CD4-positive, alpha-beta memory T cell (primary cell): ENCODE measurements at regions not wholly inside any gene's neighbourhood (a gene's known extent, or its start where the extent isn't known, plus 50 kb on each side); places are given as distances from the start of the nearest gene placed in this dataset.

Experiments used
- CTCF ChIA-PET: fragments of 350-600 bp; sonication (Branson Sonifier 250); formaldehyde crosslinking; loops from one replicate; lab custom pipeline; 2021; ENCODE audit warnings: inconsistent platforms; ENCODE audit not compliant: partially characterized antibody; lab: Charles Lee
- POLR2A ChIA-PET: fragments of 350-600 bp; sonication (Branson Sonifier 250); formaldehyde crosslinking; loops from one replicate; lab custom pipeline; 2021; ENCODE audit not compliant: partially characterized antibody; lab: Charles Lee
- DNase-seq, 5 donors: peaks; one replicate each; pipeline versions ENCODE4 v3.0.0 to v3.0.0-alpha.2; 2020 to 2022; ENCODE audit warnings: mixed read lengths in 1 of 5
- H3K27ac ChIP-seq: one replicate; pipeline ENCODE4 v1.7.0; 2013; ENCODE audit warnings: low read depth, low read length
- H3K27me3 ChIP-seq: 2 replicates; pipeline ENCODE4 v1.7.0; 2013; ENCODE audit warnings: mild to moderate bottlenecking, low read length, moderate library complexity; ENCODE audit not compliant: insufficient read depth
- H3K36me3 ChIP-seq: 2 replicates; pipeline ENCODE4 v1.7.0; 2013; ENCODE audit warnings: mild to moderate bottlenecking, low read length, moderate library complexity; ENCODE audit not compliant: insufficient read depth
- H3K4me1 ChIP-seq: 2 replicates; pipeline ENCODE4 v1.7.0; 2013; ENCODE audit warnings: mild to moderate bottlenecking, low read length, moderate library complexity; ENCODE audit not compliant: insufficient read depth
- H3K4me3 ChIP-seq, 2 donors: one replicate each; pipeline ENCODE4 v1.7.0; 2013; ENCODE audit warnings: low read length in 2 of 2, mild to moderate bottlenecking in 1 of 2
- H3K9me3 ChIP-seq, 2 donors: one replicate each; pipeline ENCODE4 v1.7.0; 2013; ENCODE audit warnings: low read length in 2 of 2, control low read depth in 1 of 2; ENCODE audit not compliant: control insufficient read depth in 1 of 2
- H3K27ac Mint-ChIP-seq, 7 donors: one replicate each; pipeline ENCODE4 v1.8.0; 2020 to 2021; ENCODE audit warnings: mixed read lengths in 7 of 7, mild to moderate bottlenecking in 6 of 7, inconsistent platforms in 3 of 7, moderate library complexity in 3 of 7
- H3K27me3 Mint-ChIP-seq, 2 donors: one replicate each; pipeline ENCODE4 v1.8.0; 2020 to 2021; ENCODE audit warnings: mixed read lengths in 2 of 2
- H3K36me3 Mint-ChIP-seq, 2 donors: one replicate each; pipeline ENCODE4 v1.8.0; 2020 to 2021; ENCODE audit warnings: mixed read lengths in 2 of 2, inconsistent platforms in 1 of 2, mild to moderate bottlenecking in 1 of 2
- H3K4me1 Mint-ChIP-seq, 4 donors: one replicate each; pipeline ENCODE4 v1.8.0; 2020 to 2021; ENCODE audit warnings: mixed read lengths in 4 of 4, mild to moderate bottlenecking in 1 of 4
- H3K4me3 Mint-ChIP-seq, 8 donors: one replicate each; pipeline ENCODE4 v1.8.0; 2020 to 2021; ENCODE audit warnings: mixed read lengths in 8 of 8, mild to moderate bottlenecking in 7 of 8, moderate library complexity in 6 of 8, inconsistent platforms in 3 of 8
- H3K9me3 Mint-ChIP-seq, 8 donors: one replicate each; pipeline ENCODE4 v1.8.0; 2020 to 2021; ENCODE audit warnings: mixed read lengths in 8 of 8, mild to moderate bottlenecking in 5 of 8, inconsistent platforms in 3 of 8, moderate library complexity in 1 of 8
- intact Hi-C: fragments of 100-400 bp; cut with micrococcal nuclease; formaldehyde crosslinking; loops from one replicate; pipeline ENCODE4 v1.15.1; 2023

DNA sequence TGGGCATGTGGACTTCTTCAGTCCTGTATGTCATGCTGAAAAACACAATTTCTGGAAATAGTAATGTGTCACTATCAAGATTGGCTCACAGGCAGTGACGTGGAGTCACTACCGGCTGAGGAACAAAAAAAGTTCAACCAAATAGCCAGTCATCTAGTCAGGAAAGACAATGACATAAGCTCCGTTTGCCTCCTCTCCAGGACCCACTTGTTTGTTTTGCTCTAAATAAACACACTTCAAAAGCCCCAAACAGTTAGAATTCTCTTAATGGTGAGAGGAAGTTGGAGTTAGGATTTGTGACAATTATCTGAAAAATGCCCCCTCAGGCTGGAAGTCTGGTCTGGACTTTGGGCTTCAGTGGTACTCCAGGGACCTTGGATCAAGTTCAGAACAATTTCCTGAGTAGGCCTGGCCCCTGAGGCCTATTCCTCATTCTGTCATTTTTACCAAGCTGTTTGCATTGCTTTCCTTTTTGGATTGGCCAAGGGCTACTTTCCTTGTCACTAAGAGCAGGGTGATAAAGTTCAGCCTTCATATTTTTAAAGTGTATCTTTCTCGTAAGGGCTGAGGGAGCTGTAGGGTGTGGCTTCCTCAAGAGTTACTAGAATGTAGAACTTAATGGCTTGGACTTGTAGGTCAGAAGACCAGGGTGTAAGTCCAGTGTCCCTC is 98.9 kb downstream of the EOMES start:
- peak overlapping the region in 2 of 7 donors; percentile 8 to 42 for H3K27ac Mint-ChIP-seq

GRCh38 chr3:27617552-27617951 is 104.6 kb downstream of the EOMES start:
- ChIA-PET POLR2A (interaction anchor here (1.4 kb wide), 1 partner anchor 9 kb away, joined by 3 read pairs; no protein-coding TSS in a partner anchor), CTCF (no interaction called here)
- Mint-ChIP-seq H3K36me3 (no peaks in the 10 kb centered on the region), H3K4me1 (peaks cover 0 to 3% (median 0%) of the 10 kb centered on the region in 4 donors), H3K27ac (peak overlapping the region in 1 of 7 donors; percentile 11), H3K9me3 (peaks cover 2 to 23% (median 12%) of the 10 kb centered on the region in 8 donors), H3K4me3 (no peak overlapping the region), H3K27me3 (no peaks in the 10 kb centered on the region)
- no peak overlapping the region for H3K27ac ChIP-seq
- intact Hi-C loops, result no loop called here
- peaks cover 0 to 5% of the 10 kb centered on the region in 2 donors for H3K9me3 ChIP-seq
- no peaks in the 10 kb centered on the region for H3K4me1 ChIP-seq
- no peak for DNase-seq
- H3K36me3 ChIP-seq, result no peaks in the 10 kb centered on the region
- H3K27me3 ChIP-seq, result no peaks in the 10 kb centered on the region
- H3K4me3 ChIP-seq, result no peak overlapping the region

More for the DNA sequence above, 98.9 kb downstream of the EOMES start:
- H3K27me3 ChIP-seq, result no peaks in the 10 kb centered on the region
- peaks cover 0 to 1% (median 0%) of the 10 kb centered on the region in 8 donors for H3K9me3 Mint-ChIP-seq
- H3K4me3 Mint-ChIP-seq, result peak overlapping the region in 1 of 8 donors; percentile 17
- ChIA-PET CTCF (interaction anchor here (0.8 kb wide), 1 partner anchor 10 kb away, joined by 3 read pairs; no protein-coding TSS in a partner anchor), POLR2A (interaction anchor here (1.1 kb wide), 1 partner anchor 9 kb away, joined by 4 read pairs; no protein-coding TSS in a partner anchor)
- peaks cover 28 to 43% (median 34%) of the 10 kb centered on the region in 4 donors for H3K4me1 Mint-ChIP-seq
- no peaks in the 10 kb centered on the region for H3K9me3 ChIP-seq
- no peaks in the 10 kb centered on the region for H3K27me3 Mint-ChIP-seq
- no peak overlapping the region for H3K4me3 ChIP-seq
- DNase-seq, result no peak
- intact Hi-C loops, result no loop called here
- no peak overlapping the region for H3K27ac ChIP-seq
- no peaks in the 10 kb centered on the region for H3K36me3 ChIP-seq
- peaks cover 24% of the 10 kb centered on the region for H3K4me1 ChIP-seq
- no peaks in the 10 kb centered on the region for H3K36me3 Mint-ChIP-seq

DNA sequence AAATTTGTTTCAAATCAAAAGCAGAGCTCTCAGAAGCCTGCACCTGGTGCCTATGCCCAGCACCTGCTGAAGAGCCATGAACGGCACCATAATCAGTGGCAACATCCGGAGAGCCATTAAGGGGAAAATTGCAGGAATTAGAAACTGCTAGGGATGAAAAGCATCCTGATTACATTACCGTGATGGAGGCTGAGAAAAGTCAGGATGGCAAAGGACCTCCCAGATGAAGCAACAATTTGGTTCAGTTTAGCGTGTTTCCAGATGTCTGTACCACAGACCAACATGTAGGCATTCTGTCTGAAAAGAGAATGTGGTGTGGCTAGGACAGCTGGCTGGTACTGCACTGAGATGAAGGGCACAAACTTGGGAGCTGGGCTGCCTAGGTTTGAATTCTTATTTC is 106.1 kb downstream of the EOMES start:
- no peaks in the 10 kb centered on the region for H3K36me3 ChIP-seq
- H3K27me3 ChIP-seq, result no peaks in the 10 kb centered on the region
- no peaks in the 10 kb centered on the region for H3K4me1 ChIP-seq
- intact Hi-C loops, result no loop called here
- H3K4me3 ChIP-seq, result no peak overlapping the region
- Mint-ChIP-seq H3K27me3 (peaks cover 0 to 1% of the 10 kb centered on the region in 2 donors), H3K36me3 (no peaks in the 10 kb centered on the region), H3K9me3 (peaks cover 2 to 23% (median 12%) of the 10 kb centered on the region in 8 donors), H3K4me3 (no peak overlapping the region), H3K27ac (peak overlapping the region in 1 of 7 donors; percentile 47), H3K4me1 (peaks cover 0 to 3% (median 0%) of the 10 kb centered on the region in 4 donors)
- DNase-seq, result no peak
- ChIA-PET CTCF (no interaction called here), POLR2A (no interaction called here)
- H3K9me3 ChIP-seq, result peaks cover 0 to 5% of the 10 kb centered on the region in 2 donors
- no peak overlapping the region for H3K27ac ChIP-seq

DNA sequence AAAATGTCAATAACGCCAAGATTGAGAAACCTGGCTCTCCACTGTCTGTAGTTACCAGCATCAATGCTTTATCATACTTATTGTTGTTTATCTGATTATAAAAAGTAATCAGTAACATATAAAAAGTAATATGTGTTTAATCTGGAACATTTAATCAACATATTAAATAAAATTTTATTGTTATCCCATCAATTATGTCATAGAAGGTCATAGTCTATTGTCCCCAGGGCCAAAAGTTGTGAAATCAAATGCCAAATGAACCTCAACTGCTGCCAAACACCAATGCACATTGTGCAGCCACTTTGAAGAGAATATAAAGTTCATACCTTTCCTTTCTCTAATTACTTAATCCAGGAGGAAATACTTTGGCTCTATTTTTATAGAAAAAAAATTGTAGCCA is 106.6 kb downstream of the EOMES start:
- peaks cover 0 to 3% (median 0%) of the 10 kb centered on the region in 4 donors for H3K4me1 Mint-ChIP-seq
- H3K4me1 ChIP-seq, result no peaks in the 10 kb centered on the region
- no peaks in the 10 kb centered on the region for H3K27me3 ChIP-seq
- H3K9me3 ChIP-seq, result peaks cover 0 to 5% of the 10 kb centered on the region in 2 donors
- no peaks in the 10 kb centered on the region for H3K36me3 Mint-ChIP-seq
- no peak overlapping the region for H3K27ac Mint-ChIP-seq
- CTCF ChIA-PET, result no interaction called here
- peaks cover 2 to 23% (median 12%) of the 10 kb centered on the region in 8 donors for H3K9me3 Mint-ChIP-seq
- H3K4me3 Mint-ChIP-seq, result no peak overlapping the region
- no peak overlapping the region for H3K27ac ChIP-seq
- H3K36me3 ChIP-seq, result no peaks in the 10 kb centered on the region
- peaks cover 0 to 1% of the 10 kb centered on the region in 2 donors for H3K27me3 Mint-ChIP-seq
- POLR2A ChIA-PET, result no interaction called here
- DNase-seq, result no peak
- H3K4me3 ChIP-seq, result no peak overlapping the region
- intact Hi-C loops, result no loop called here

GRCh38 chr3:27614592-27614991 is 107.5 kb downstream of the EOMES start:
- H3K27ac ChIP-seq, result no peak overlapping the region
- no peaks in the 10 kb centered on the region for H3K27me3 ChIP-seq
- intact Hi-C loops, result no loop called here
- H3K4me3 ChIP-seq, result no peak overlapping the region
- H3K4me1 ChIP-seq, result no peaks in the 10 kb centered on the region
- CTCF ChIA-PET, result no interaction called here
- peaks cover 0 to 5% of the 10 kb centered on the region in 2 donors for H3K9me3 ChIP-seq
- H3K4me3 Mint-ChIP-seq, result no peak overlapping the region
- H3K27me3 Mint-ChIP-seq, result peaks cover 0 to 1% of the 10 kb centered on the region in 2 donors
- no peaks in the 10 kb centered on the region for H3K36me3 Mint-ChIP-seq
- POLR2A ChIA-PET, result no interaction called here
- H3K4me1 Mint-ChIP-seq, result no peaks in the 10 kb centered on the region
- H3K9me3 Mint-ChIP-seq, result peaks cover 3 to 23% (median 12%) of the 10 kb centered on the region in 8 donors
- no peaks in the 10 kb centered on the region for H3K36me3 ChIP-seq
- no peak overlapping the region for H3K27ac Mint-ChIP-seq
- DNase-seq, result no peak

- peaks cover 0 to 1% of the 10 kb centered on the region in 2 donors for H3K27me3 Mint-ChIP-seq
- H3K27ac ChIP-seq, result no peak overlapping the region
- no peaks in the 10 kb centered on the region for H3K36me3 ChIP-seq
- peaks cover 3 to 23% (median 12%) of the 10 kb centered on the region in 8 donors for H3K9me3 Mint-ChIP-seq
- peaks cover 0 to 5% of the 10 kb centered on the region in 2 donors for H3K9me3 ChIP-seq
- no peak overlapping the region for H3K4me3 ChIP-seq
- H3K4me1 ChIP-seq, result no peaks in the 10 kb centered on the region
- H3K4me1 Mint-ChIP-seq, result no peaks in the 10 kb centered on the region
- ChIA-PET CTCF (no interaction called here), POLR2A (no interaction called here)
- no peaks in the 10 kb centered on the region for H3K36me3 Mint-ChIP-seq
- H3K27ac Mint-ChIP-seq, result no peak overlapping the region
- no peak for DNase-seq
- H3K27me3 ChIP-seq, result no peaks in the 10 kb centered on the region
- peak overlapping the region in 1 of 8 donors; percentile 37 for H3K4me3 Mint-ChIP-seq
- intact Hi-C loops, result no loop called here
Observed at GRCh38 chr3:27613846-27614500, 108.2 kb downstream of the EOMES start.

- Mint-ChIP-seq H3K27ac (no peak overlapping the region), H3K4me1 (no peaks in the 10 kb centered on the region), H3K9me3 (peaks cover 3 to 23% (median 12%) of the 10 kb centered on the region in 8 donors), H3K4me3 (no peak overlapping the region), H3K27me3 (peaks cover 0 to 1% of the 10 kb centered on the region in 2 donors), H3K36me3 (no peaks in the 10 kb centered on the region)
- Histone ChIP-seq H3K4me3 (no peak overlapping the region), H3K36me3 (no peaks in the 10 kb centered on the region), H3K27ac (no peak overlapping the region), H3K4me1 (no peaks in the 10 kb centered on the region), H3K9me3 (peaks cover 0 to 5% of the 10 kb centered on the region in 2 donors), H3K27me3 (no peaks in the 10 kb centered on the region)
- POLR2A ChIA-PET, result no interaction called here
- CTCF ChIA-PET, result no interaction called here
- intact Hi-C loops, result no loop called here
- DNase-seq, result no peak
Observed at GRCh38 chr3:27610800-27611525, 111.2 kb downstream of the EOMES start.
